PC-3 (cell line): ENCODE measurements at regions not wholly inside any gene's neighbourhood (a gene's known extent, or its start where the extent isn't known, plus 50 kb on each side); places are given as distances from the start of the nearest gene placed in this dataset.

Source experiments
- ATAC-seq: fragments of 200-7000 bp; cut with Tn5 transposase; 2 replicates; pipeline ENCODE4 v1.9.1; 2020; ENCODE audit warnings: mild to moderate bottlenecking, moderate library complexity
- BruUV-seq: library from RNA; stranded (reverse); fragments of 400-500 nt; replicated peaks from 2 replicates; lab custom pipeline; 2021; lab: Mats Ljungman, UMichigan
- CTCF ChIA-PET: fragments of 300-600 bp; sonication (Branson Sonifier 250); formaldehyde crosslinking; loops from one replicate; lab custom pipeline; 2022; ENCODE audit warnings: antibody characterized with exemption; lab: Charles Lee
- POLR2A ChIA-PET: fragments of 300-600 bp; sonication (Branson Sonifier 250); formaldehyde crosslinking; loops from one replicate; lab custom pipeline; 2022; ENCODE audit warnings: antibody characterized with exemption; ENCODE audit not compliant: unreplicated experiment; lab: Charles Lee
- DNase-seq: peaks from one replicate; pipeline ENCODE4 v3.0.0-alpha.2; 2015
- H2AFZ ChIP-seq: fragments of 300-600 bp; sonication (generic); 2 replicates; pipeline ENCODE4 v1.6.0; 2016; ENCODE audit warnings: antibody characterized with exemption, low read length
- H3F3A ChIP-seq: fragments of 300-600 bp; sonication (generic); one replicate; pipeline ENCODE4 v1.6.0; 2017; ENCODE audit warnings: antibody characterized with exemption, low read length, control low read depth, mild to moderate bottlenecking; ENCODE audit not compliant: unreplicated experiment
- H3K27ac ChIP-seq: fragments of 300-600 bp; sonication (generic); 2 replicates; pipeline ENCODE4 v1.5.1; 2016; ENCODE audit warnings: mild to moderate bottlenecking, low read length
- H3K27me3 ChIP-seq: fragments of 300-600 bp; sonication (generic); 2 replicates; pipeline ENCODE4 v1.6.1; 2016; ENCODE audit warnings: low read length, mixed read lengths
- H3K36me3 ChIP-seq: fragments of 300-600 bp; sonication (generic); 2 replicates; pipeline ENCODE4 v1.6.1; 2016; ENCODE audit warnings: low read depth, mixed run types, low read length, mixed read lengths
- H3K4me1 ChIP-seq: fragments of 300-600 bp; sonication (generic); 2 replicates; pipeline ENCODE4 v1.5.1; 2016; ENCODE audit warnings: low read length; ENCODE audit not compliant: insufficient read depth
- H3K4me2 ChIP-seq: fragments of 300-600 bp; sonication (generic); 2 replicates; pipeline ENCODE4 v1.6.0; 2016; ENCODE audit warnings: low read length
- H3K4me3 ChIP-seq: fragments of 300-600 bp; sonication (generic); 2 replicates; pipeline ENCODE4 v1.5.1; 2016; ENCODE audit warnings: mild to moderate bottlenecking, low read length, mixed read lengths
- H3K79me2 ChIP-seq: fragments of 300-600 bp; sonication (generic); 2 replicates; pipeline ENCODE4 v1.6.1; 2017; ENCODE audit warnings: low read length, mixed read lengths
- H3K9ac ChIP-seq: fragments of 300-600 bp; sonication (generic); 2 replicates; pipeline ENCODE4 v1.6.0; 2016; ENCODE audit warnings: mild to moderate bottlenecking, low read length
- H3K9me2 ChIP-seq: fragments of 300-600 bp; sonication (generic); replicated peaks from 2 replicates; pipeline ENCODE4 v1.6.1; 2016; ENCODE audit warnings: mixed run types, low read length, mixed read lengths
- H3K9me3 ChIP-seq: fragments of 300-600 bp; sonication (generic); 2 replicates; pipeline ENCODE4 v1.6.1; 2016; ENCODE audit warnings: low read length, mixed read lengths
- H4K20me1 ChIP-seq: fragments of 300-600 bp; sonication (generic); 2 replicates; pipeline ENCODE4 v1.6.1; 2016; ENCODE audit warnings: low read length, mixed read lengths
- EZH2 ChIP-seq: fragments of 300-600 bp; sonication (generic); IDR thresholded peaks from one replicate; pipeline ENCODE4 v1.6.1; 2017; ENCODE audit warnings: antibody characterized with exemption, mild to moderate bottlenecking, low read length; ENCODE audit not compliant: unreplicated experiment
- EZH2phosphoT487 ChIP-seq: fragments of 300-600 bp; sonication (generic); IDR thresholded peaks from 2 replicates; pipeline ENCODE4 v1.6.1; 2018; ENCODE audit warnings: mild to moderate bottlenecking, antibody characterized with exemption, low read length, borderline replicate concordance
- intact Hi-C: fragments of 100-400 bp; cut with micrococcal nuclease; formaldehyde crosslinking; loops from 2 replicates; pipeline ENCODE4 v1.9.0; 2023
- TF ChIP-seq, protein P1 (sequence below): fragments of 300-600 bp; sonication (generic); conservative IDR thresholded peaks from 2 replicates; pipeline ENCODE4 v1.5.1; 2017; ENCODE audit warnings: antibody characterized with exemption, low read depth, mild to moderate bottlenecking, low read length

DNA sequence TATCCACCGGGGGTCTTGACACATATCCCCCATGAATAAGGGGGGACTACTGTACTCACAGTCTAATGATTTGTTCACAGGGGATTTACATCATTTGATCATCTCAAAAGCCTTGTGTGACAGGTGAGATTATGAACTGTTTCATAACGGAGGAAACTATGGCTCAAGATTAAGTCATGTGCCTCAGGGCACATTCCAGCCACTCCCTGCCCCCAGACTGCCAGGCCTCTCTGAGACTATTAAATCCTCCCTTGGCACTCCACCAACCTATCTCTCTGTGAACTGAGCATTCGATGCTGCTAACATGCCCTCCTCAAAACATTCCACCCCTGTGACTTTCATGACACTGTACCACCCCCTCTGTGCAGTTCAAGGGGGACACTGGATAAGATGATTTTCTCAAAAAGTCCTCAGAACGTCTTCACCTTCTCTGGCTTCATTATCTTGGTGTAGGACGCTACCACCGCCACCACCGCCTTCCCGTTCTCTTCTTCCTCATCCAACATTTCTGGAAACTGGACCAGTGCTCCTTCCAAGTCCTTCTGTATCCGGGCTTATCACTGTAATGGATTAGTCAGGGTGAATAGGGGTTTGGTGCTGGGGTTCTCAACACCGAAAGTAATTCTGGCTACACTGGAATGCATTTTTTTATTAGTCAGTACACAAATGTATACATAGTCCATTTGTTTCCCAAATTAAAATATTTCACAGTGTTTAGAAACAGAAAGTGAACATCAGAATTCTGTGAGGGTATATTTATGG is 169.6 kb downstream of the KCNS3 start:
- Histone ChIP-seq H3K9me2 (no peaks in the 10 kb centered on the region), H3K27me3 (no peaks in the 10 kb centered on the region), H4K20me1 (no peaks in the 10 kb centered on the region), H3K4me1 (peaks cover 31% of the 10 kb centered on the region), H3K36me3 (no peaks in the 10 kb centered on the region), H3K79me2 (no peaks in the 10 kb centered on the region), H3K9me3 (no peaks in the 10 kb centered on the region), H3K4me3 (peak overlapping the region; percentile 55), H3K9ac (peak overlapping the region; percentile 22; the same call in 1 of the 2 replicates), H3K27ac (peak overlapping the region; percentile 75), H3F3A (peaks cover 4% of the 10 kb centered on the region), H2AFZ (peak overlapping the region; percentile 36; the same call in 1 of the 2 replicates), H3K4me2 (peak overlapping the region; percentile 76)
- intact Hi-C loops: no loop called here
- BruUV-seq: no TSS peak
- ATAC-seq: peak; percentile 73
- CTCF ChIA-PET: no interaction called here
- TF ChIP-seq, protein P1, sequence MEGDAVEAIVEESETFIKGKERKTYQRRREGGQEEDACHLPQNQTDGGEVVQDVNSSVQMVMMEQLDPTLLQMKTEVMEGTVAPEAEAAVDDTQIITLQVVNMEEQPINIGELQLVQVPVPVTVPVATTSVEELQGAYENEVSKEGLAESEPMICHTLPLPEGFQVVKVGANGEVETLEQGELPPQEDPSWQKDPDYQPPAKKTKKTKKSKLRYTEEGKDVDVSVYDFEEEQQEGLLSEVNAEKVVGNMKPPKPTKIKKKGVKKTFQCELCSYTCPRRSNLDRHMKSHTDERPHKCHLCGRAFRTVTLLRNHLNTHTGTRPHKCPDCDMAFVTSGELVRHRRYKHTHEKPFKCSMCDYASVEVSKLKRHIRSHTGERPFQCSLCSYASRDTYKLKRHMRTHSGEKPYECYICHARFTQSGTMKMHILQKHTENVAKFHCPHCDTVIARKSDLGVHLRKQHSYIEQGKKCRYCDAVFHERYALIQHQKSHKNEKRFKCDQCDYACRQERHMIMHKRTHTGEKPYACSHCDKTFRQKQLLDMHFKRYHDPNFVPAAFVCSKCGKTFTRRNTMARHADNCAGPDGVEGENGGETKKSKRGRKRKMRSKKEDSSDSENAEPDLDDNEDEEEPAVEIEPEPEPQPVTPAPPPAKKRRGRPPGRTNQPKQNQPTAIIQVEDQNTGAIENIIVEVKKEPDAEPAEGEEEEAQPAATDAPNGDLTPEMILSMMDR: no peak
- TF ChIP-seq EZH2 (no peak), EZH2phosphoT487 (no peak)
- POLR2A ChIA-PET: no interaction called here
- DNase-seq: peak; percentile 95

DNA sequence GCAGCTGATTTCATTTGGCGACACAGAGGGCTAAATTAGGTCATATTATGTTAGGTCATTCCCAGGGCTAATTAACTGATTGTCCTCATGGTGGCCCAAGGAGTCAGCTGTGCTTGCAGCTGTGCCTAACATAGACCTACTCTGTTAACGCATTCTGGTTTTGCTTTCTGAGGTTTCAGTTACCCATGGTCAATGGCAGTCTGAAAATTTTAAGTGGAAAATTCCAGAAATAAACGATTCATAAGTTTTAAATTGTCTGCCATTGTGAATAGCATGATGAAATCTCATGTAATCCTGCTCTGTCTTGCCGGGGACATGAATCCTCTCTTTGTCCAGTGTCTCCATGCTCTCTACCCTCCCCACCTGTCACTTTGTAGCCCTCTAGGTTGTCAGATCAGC is 168.7 kb downstream of the KCNS3 start:
- no peaks in the 10 kb centered on the region for H3K9me2 ChIP-seq
- H3K9me3 ChIP-seq: no peaks in the 10 kb centered on the region
- DNase-seq: no peak
- no peaks in the 10 kb centered on the region for H3K79me2 ChIP-seq
- no TSS peak for BruUV-seq
- peak overlapping the region; percentile 13 for H3K27ac ChIP-seq
- ATAC-seq: no peak
- peaks cover 4% of the 10 kb centered on the region for H3F3A ChIP-seq
- H3K36me3 ChIP-seq: no peaks in the 10 kb centered on the region
- no peak overlapping the region for H3K9ac ChIP-seq
- H3K4me2 ChIP-seq: peak overlapping the region; percentile 76
- no peaks in the 10 kb centered on the region for H4K20me1 ChIP-seq
- ChIA-PET CTCF (no interaction called here), POLR2A (no interaction called here)
- H3K4me3 ChIP-seq: no peak overlapping the region
- no peak for TF ChIP-seq EZH2phosphoT487
- no peak for TF ChIP-seq EZH2
- TF ChIP-seq, protein P1: no peak
- H2AFZ ChIP-seq: no peak overlapping the region
- H3K27me3 ChIP-seq: no peaks in the 10 kb centered on the region
- intact Hi-C loops: no loop called here
- peaks cover 31% of the 10 kb centered on the region for H3K4me1 ChIP-seq
